NCI-H2107 (cell line): ENCODE measurements at regions not wholly inside any gene's neighbourhood (a gene's known extent, or its start where the extent isn't known, plus 50 kb on each side); places are given as distances from the start of the nearest gene placed in this dataset.

Source experiments
- DNase-seq: peaks from one replicate; lab custom pipeline; 2025; lab: John Stamatoyannopoulos, UW

DNA sequence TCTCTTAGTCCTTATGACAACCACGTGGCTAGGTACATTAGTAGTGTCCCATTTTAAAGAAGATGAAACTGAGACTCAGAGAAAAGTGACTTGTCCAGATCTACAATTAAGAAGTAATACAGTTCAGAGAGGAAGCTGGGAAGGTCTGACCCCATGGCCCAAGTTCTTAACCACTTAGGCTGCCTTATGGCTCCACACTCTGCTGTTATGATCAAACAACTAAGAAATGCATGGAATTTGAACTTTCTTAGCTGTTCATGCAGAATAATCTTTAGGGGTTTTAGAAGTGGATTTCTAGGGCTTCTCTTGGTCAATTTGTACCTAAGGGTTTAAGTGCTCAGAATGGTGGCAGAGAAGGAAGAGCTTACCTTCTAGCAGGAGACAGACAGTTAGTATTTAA lies 128.0 kb upstream of the MSX2 start:
- no peak for DNase-seq

DNA sequence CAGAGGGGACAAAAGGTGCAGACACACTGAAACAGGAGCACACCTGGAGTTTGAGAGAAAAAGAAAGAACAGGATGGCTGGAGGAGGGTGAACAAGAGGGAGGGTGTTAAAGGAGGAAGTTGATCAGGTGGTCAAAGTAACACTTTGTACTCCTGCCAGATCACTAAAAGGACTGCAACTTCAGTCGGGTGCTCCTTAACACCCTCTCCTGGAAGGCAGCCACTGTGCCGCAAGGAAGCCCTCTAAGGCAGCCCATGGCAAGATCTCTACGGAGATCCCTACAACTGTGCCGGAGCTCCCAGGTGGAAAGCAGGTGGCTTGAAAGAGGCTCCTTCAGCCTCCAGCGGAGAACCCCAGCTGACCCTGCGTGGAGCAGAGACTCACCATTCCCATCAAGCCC lies 124.4 kb upstream of the MSX2 start:
- no peak for DNase-seq

DNA sequence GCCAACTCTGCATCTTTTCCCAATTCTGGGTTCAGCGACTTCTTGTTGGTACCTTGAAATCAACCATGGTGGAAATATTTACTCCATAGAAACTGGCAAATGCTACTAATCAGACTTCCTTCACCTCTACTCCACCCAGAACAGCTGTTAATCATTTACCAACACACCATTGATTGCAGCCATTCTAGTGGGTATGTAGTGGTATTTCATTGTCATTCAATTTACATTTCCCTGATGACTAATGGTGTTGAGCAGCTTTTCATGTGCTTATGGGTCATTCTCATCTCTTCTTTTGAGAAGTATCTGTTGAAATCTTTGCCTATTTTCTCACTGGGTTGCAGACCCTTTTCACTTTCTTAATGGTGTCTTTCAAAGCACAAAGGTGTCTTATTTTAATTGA lies 122.4 kb upstream of the MSX2 start:
- no peak for DNase-seq

- no peak for DNase-seq
Measured at GRCh38 chr5:174606153-174606552, 118.2 kb upstream of the MSX2 start.

DNA sequence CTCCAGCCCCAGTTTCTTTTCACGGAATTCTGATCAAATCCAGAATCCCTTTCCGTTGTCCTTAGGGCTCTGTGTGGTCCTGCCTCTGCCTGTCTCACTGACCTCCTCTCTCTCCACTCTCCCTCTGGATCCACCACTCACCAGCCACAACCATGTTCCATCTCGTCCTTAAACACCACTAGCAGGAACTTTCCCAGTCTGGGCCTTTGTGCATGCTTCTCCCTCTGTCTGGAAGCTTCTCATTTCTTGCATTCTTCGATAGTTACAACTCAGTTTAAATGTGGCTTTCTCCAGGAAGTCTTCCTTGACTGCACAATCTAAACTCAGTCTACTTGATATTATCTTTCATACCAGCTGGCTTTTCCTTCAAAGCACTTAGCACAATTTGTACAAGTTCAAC lies 117.7 kb upstream of the MSX2 start:
- no peak for DNase-seq

- DNase-seq = no peak
Measured at GRCh38 chr5:174607205-174607604, 117.2 kb upstream of the MSX2 start.

DNA sequence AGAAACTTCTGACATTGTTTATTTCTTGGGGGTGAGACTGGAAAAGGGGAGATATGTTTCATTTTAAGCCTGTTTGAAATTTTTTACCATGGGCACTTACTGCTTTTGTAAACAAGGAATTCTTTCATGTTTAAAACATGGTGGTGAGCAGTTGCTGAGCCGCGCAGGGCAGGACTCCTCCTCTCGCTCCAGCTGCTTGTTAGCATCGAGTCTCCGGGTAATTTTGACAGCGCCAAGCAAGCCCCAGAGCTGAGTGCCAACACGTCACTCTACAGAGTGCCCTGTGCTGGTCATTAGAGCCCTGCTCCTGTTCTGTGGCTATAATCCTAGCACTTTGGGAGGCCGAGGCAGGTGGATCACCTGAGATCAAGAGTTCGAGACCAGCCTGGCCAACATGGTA lies 116.5 kb upstream of the MSX2 start:
- no peak for DNase-seq

GRCh38 chr5:174608631-174609097 lies 115.7 kb upstream of the MSX2 start:
- DNase-seq = no peak

DNA sequence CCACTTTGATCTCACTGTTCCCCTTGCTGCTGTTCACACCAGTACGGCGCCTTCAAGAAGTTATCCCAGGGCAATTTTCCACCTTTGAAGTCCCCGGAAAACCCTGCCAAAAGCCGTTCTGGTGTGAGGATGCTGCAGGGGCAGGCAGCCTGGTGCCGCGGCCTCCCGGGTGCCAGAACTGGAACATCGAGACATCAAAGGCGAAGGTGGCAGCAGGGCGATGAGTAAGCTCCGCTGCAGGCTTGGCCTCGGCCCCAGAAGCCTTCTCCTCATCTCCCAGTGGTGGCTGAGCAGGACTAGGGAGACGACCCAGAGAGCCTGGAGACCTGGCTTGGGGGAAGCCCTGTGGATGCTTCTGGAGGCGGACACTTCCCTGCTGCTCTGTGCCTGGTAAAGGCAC lies 115.3 kb upstream of the MSX2 start:
- no peak for DNase-seq

DNA sequence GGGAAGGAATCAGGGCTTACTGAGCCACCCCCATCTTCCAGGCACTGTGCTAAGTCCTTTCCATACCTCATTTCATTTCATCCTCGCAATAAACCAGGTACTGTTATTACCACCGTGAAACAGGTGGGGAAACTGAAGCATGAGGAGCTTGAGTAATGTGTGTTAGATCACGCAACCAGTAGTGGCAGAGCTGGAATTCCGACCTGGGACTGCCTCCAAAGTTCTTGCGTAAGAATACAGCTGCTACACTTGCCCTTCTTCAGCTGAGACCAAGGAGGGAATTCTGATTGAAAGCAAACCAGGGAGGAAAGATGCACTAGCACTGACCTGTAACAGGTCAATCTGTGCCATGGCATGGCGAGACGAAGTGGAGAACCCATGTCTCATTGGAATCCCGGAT lies 113.4 kb upstream of the MSX2 start:
- DNase-seq = no peak

DNA sequence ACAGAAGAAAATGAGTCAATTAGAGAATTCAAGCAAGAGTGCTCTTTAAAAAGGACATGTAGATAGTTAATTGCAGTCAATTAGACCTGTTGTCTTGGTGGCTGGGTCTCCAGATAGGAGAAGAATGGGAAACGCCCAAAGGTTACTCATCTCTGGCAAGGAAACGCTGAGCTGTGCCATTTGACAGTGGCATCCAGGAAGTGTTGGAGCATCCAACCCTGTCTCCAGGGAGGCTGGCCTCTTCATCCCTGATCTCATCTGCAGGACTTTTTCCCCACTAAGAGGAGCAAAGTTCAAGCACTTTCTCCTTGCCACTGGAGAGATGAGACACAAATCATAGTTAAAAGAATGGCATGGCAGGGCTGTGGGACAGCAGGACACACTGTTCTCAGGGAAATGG lies 111.7 kb upstream of the MSX2 start:
- no peak for DNase-seq

- no peak for DNase-seq
Measured at GRCh38 chr5:174614500-174615135, 109.8 kb upstream of the MSX2 start.

GRCh38 chr5:174616036-174616435 lies 108.3 kb upstream of the MSX2 start:
- no peak for DNase-seq

DNA sequence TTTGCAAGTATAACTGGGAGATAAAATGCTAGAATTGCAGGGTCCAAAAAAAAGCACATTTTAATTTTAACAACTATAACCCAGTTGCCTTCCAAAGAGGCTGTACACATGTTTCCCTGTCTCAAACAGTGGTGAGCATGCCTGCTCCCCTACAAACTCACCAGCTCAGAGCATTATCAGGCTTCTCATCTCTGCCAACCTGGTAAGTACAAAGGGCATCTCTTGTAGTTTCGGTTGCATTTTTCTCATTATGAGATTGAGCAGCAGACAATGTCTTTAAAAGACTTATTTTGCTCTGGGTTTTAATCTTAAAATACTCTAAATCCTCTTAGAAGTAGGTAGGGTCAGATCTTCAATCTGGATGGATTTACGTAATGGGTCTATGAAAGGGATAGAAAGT lies 107.1 kb upstream of the MSX2 start:
- no peak for DNase-seq

DNA sequence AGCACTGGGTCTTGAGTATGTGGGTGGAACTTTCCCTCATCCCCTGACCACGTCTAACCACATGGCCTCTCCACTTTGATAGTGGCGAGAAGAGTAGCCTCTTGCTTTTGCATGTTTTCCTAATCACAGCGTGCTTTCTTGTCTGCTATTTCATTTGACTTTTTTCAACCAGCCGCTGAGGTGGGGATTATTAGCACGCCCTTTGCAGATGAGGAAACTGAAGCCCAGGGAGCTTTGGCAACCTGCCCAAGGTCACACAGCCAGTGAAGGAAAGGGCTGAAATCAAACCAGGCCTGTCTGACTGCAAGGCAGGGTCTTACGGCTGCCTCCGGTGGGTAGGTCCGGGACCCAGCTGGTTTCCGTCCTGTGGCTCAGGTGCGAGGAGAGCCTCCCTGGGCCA lies 106.5 kb upstream of the MSX2 start:
- no peak for DNase-seq

DNA sequence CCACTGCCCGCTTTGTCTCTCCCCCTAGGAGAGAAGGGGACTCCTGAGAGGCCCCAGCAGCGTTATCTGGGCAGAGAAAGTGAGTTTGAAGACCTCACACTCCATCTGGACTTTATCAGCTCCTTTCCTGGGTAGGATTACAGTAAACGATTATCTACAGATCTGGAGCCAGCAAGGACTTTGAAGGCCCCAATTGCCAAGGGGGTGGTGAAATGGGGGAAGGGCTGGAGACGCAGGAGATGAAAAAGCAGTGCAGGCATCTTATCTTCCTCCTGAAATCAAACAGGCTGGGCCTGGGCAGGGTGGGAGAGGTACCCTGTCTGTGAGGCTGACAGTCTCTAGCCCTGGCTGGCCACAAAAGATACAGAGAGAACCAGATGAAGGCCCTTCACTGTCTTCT lies 105.8 kb upstream of the MSX2 start:
- no peak for DNase-seq

- DNase-seq = no peak
Measured at GRCh38 chr5:174622067-174622466, 102.3 kb upstream of the MSX2 start.

- no peak for DNase-seq
Measured at GRCh38 chr5:174623018-174623417, 101.4 kb upstream of the MSX2 start.

- DNase-seq = no peak
Measured at GRCh38 chr5:174623433-174624019, 100.9 kb upstream of the MSX2 start.

DNA sequence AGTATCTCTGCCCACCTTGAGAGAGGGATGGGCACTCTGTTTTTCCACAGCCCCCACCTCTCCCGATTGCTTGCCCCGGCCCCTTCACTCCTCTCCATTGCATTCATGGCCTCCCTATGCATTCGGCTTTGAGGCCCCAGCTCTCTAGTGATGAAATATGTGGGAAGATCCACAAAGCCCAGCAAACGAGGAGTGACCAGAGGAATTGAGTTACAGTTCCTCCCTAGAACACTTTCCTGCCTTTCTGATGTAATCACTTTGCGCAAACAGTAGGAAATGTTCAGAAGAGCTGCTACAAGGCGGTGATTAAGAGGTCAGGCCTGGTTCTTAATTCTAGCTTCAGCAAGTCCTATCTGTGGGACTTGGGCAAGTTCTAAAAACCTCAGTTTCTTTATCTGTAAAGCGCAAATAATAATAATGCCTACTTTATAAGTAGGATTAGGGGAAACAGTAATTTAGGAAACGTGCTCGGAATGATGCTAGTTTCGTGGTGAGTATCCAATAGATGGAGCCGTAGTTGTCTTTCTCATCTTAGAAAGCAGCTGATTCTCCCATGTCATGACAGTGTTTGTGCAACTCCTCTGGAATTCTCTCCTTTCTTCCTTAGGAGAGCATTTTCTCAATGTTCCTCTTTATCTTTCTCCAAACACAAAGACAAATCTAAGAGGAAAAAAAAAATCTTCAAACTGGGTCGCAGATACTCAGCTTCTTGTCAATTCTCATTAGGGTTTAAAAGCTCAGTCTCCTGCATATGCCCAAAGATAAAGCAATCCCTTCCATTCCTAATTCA lies 99.5 kb upstream of the MSX2 start:
- no peak for DNase-seq

DNA sequence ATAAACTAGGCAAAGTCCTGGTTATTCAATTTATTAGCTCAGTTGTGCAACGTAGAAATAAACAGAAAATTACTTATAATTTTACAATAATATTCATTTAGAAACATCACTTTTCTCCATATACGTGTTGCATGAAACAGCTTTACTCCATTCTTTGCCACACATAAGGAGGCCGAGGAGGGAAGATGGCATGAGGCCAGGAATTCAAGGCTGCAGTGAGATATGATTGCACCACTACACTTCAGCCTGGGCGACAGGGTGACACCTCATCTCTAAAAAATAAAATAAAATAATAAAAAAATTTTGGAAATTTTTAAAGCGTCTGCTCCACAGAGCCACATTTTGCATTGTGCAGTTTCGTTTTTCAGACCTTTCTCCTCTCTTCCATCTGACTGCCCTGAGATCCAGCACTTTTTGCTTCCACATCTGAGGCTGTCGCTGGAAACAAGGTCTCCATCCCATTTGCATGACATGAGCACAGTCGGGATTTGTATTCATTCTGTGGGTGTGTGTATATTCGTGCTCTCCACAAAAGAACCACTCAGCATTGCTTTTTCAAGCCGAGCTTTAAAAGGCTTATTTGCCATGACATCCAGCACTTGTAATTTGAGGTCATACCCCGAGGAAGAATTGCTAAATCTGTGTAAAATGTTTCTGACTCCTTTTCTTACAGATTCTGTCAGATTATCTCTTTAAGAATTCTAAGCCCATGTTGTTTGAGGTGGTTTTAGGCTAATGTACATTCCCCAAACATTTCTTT lies 98.6 kb upstream of the MSX2 start:
- no peak for DNase-seq

- no peak for DNase-seq
Measured at GRCh38 chr5:174626369-174626920, 97.9 kb upstream of the MSX2 start.
